ENCODE measurements at regions not wholly inside any gene's neighbourhood (a gene's known extent, or its start where the extent isn't known, plus 50 kb on each side); places are given as distances from the start of the nearest gene placed in this dataset.
"Not testable (repeated sequence)": the region's sequence is repeated elsewhere in the genome, so short reads cannot be mapped to it uniquely, and the experiment has no call there.

DNA sequence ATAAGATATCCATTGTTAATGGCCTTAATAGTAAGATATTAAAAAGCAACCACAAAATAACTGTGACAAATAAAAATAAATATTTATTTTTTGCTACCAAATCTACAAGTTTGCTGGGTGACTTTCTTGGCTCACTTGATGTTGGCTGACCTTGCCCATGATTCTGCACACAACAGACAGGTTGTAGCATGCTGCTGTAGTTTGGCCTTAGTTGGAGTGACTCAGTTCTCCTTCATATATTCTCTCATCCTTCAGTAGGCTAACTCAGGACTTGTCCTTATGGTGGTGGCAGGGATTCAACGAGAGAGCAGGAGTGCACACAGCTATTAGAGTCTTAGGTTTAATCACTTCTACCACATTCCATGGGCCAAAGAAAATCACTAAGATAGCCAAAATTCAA lies 437.9 kb downstream of the MRPL39 start:
- H3K4me3 ChIP-seq = no peak overlapping the region
- H3K27me3 ChIP-seq (ENCODE audit: low read depth) = no peaks in the 10 kb centered on the region
- peaks cover 45% of the 10 kb centered on the region for H3K9me3 ChIP-seq (replicated peaks)
- no peak overlapping the region for H3K27ac ChIP-seq (replicated peaks)
- TF ChIP-seq CTCF (IDR thresholded peaks at IDR 0.05; ENCODE audit: borderline replicate concordance) = no peak
- H3K4me1 ChIP-seq = no peaks in the 10 kb centered on the region
- H3K36me3 ChIP-seq = no peaks in the 10 kb centered on the region
- no peak for DNase-seq
- intact Hi-C loops (cut with micrococcal nuclease) = no loop called here

DNA sequence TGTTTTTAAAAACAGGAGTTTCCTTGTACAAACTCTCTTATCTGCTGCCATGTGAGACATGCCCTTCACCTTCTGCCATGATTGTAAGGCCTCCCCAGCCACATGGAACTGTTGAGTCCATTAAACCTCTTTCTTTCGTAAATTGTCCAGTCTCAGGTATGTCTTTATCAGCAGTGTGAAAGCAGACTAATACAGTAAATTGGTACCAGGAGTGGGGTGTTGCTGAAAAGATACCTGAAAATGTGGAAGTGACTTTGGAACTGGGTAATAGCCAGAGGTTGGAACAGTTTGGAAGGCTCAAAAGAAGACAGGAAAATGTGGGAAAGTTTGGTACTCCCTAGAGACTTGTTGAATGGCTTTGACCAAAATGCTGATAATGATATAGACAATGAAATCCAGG lies 440.4 kb downstream of the MRPL39 start:
- intact Hi-C loops (cut with micrococcal nuclease); DNase-seq; H3K4me3 ChIP-seq; H3K4me1 ChIP-seq; H3K27me3 ChIP-seq (ENCODE audit: low read depth); H3K36me3 ChIP-seq; H3K27ac ChIP-seq (replicated peaks): not testable (repeated sequence)
- peaks cover 45% of the 10 kb centered on the region for H3K9me3 ChIP-seq (replicated peaks)

GRCh38 chr21:25161571-25161970 lies 445.7 kb downstream of the MRPL39 start:
- H3K4me3 ChIP-seq = no peak overlapping the region
- H3K4me1 ChIP-seq = no peaks in the 10 kb centered on the region
- no peaks in the 10 kb centered on the region for H3K27me3 ChIP-seq (ENCODE audit: low read depth)
- no peak for TF ChIP-seq CTCF (IDR thresholded peaks at IDR 0.05; ENCODE audit: borderline replicate concordance)
- H3K9me3 ChIP-seq (replicated peaks) = peaks cover 19% of the 10 kb centered on the region
- no peak overlapping the region for H3K27ac ChIP-seq (replicated peaks)
- DNase-seq = no peak
- intact Hi-C loops (cut with micrococcal nuclease) = no loop called here
- H3K36me3 ChIP-seq = no peaks in the 10 kb centered on the region

- H3K4me3 ChIP-seq; H3K36me3 ChIP-seq; intact Hi-C loops (cut with micrococcal nuclease); H3K27me3 ChIP-seq (ENCODE audit: low read depth); DNase-seq; H3K9me3 ChIP-seq (replicated peaks); H3K27ac ChIP-seq (replicated peaks); H3K4me1 ChIP-seq: not testable (repeated sequence)
Measured at GRCh38 chr21:25155020-25155419, 452.3 kb downstream of the MRPL39 start.

GRCh38 chr21:25149022-25149421 lies 458.3 kb downstream of the MRPL39 start:
- Histone ChIP-seq H3K4me1 (no peaks in the 10 kb centered on the region), H3K36me3 (no peaks in the 10 kb centered on the region), H3K27me3 (ENCODE audit: low read depth) (no peaks in the 10 kb centered on the region), H3K4me3 (no peak overlapping the region), H3K27ac (replicated peaks) (no peak overlapping the region), H3K9me3 (replicated peaks) (no peaks in the 10 kb centered on the region)
- intact Hi-C loops (cut with micrococcal nuclease) = no loop called here
- no peak for DNase-seq
- TF ChIP-seq CTCF (IDR thresholded peaks at IDR 0.05; ENCODE audit: borderline replicate concordance) = no peak

DNA sequence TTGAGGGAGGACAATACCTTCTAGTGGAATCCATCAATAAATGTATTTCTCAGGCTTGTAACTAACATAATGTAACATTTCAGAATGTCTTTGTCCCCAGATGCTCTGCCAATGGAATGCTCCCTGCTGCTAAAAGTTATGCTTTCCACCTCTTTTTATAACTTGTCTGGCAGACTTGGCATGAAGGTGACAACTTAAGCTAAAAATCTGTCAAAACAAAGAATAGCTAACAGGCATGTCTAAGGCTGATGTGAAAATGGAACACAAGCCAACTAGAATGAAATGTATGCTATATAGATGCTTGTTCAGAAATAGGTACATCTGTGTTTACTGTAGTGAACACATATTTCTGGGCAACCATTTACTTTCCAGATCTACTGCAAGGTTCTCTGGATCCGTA lies 467.9 kb downstream of the MRPL39 start:
- no peak for DNase-seq
- H3K27me3 ChIP-seq (ENCODE audit: low read depth) = no peaks in the 10 kb centered on the region
- no peaks in the 10 kb centered on the region for H3K9me3 ChIP-seq (replicated peaks)
- H3K4me1 ChIP-seq = no peaks in the 10 kb centered on the region
- H3K36me3 ChIP-seq = no peaks in the 10 kb centered on the region
- no peak overlapping the region for H3K27ac ChIP-seq (replicated peaks)
- TF ChIP-seq CTCF (IDR thresholded peaks at IDR 0.05; ENCODE audit: borderline replicate concordance) = no peak
- intact Hi-C loops (cut with micrococcal nuclease) = no loop called here
- no peak overlapping the region for H3K4me3 ChIP-seq

- H3K27me3 ChIP-seq (ENCODE audit: low read depth) = no peaks in the 10 kb centered on the region
- TF ChIP-seq CTCF (IDR thresholded peaks at IDR 0.05; ENCODE audit: borderline replicate concordance) = no peak
- DNase-seq = no peak
- no peaks in the 10 kb centered on the region for H3K36me3 ChIP-seq
- no peak overlapping the region for H3K27ac ChIP-seq (replicated peaks)
- H3K4me3 ChIP-seq = no peak overlapping the region
- H3K4me1 ChIP-seq = no peaks in the 10 kb centered on the region
- intact Hi-C loops (cut with micrococcal nuclease) = no loop called here
- peaks cover 12% of the 10 kb centered on the region for H3K9me3 ChIP-seq (replicated peaks)
Measured at GRCh38 chr21:25133939-25134338, 473.3 kb downstream of the MRPL39 start.

Measured in left ventricle myocardium inferior (tissue), 1 donor.